ENCODE measurements at regions not wholly inside any gene's neighbourhood (a gene's known extent, or its start where the extent isn't known, plus 50 kb on each side); places are given as distances from the start of the nearest gene placed in this dataset.
"Not testable (repeated sequence)": the region's sequence is repeated elsewhere in the genome, so short reads cannot be mapped to it uniquely, and the experiment has no call there.

GRCh38 chr6:93636987-93637664 is 217.8 kb upstream of the EPHA7 start:
- TF ChIP-seq, protein P1, sequence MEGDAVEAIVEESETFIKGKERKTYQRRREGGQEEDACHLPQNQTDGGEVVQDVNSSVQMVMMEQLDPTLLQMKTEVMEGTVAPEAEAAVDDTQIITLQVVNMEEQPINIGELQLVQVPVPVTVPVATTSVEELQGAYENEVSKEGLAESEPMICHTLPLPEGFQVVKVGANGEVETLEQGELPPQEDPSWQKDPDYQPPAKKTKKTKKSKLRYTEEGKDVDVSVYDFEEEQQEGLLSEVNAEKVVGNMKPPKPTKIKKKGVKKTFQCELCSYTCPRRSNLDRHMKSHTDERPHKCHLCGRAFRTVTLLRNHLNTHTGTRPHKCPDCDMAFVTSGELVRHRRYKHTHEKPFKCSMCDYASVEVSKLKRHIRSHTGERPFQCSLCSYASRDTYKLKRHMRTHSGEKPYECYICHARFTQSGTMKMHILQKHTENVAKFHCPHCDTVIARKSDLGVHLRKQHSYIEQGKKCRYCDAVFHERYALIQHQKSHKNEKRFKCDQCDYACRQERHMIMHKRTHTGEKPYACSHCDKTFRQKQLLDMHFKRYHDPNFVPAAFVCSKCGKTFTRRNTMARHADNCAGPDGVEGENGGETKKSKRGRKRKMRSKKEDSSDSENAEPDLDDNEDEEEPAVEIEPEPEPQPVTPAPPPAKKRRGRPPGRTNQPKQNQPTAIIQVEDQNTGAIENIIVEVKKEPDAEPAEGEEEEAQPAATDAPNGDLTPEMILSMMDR (IDR thresholded peaks at IDR 0.05) = not testable (repeated sequence)
- TF ChIP-seq POLR2A (IDR thresholded peaks at IDR 0.05) = not testable (repeated sequence)

Measured in heart left ventricle (tissue), 13 donors.